AG04450 (cell line): ENCODE measurements at regions not wholly inside any gene's neighbourhood (a gene's known extent, or its start where the extent isn't known, plus 50 kb on each side); places are given as distances from the start of the nearest gene placed in this dataset.

Experiments used
- CTCF ChIA-PET: fragments of 300-600, 350-600 bp; formaldehyde crosslinking; extraction: SDS; loops from one replicate; lab custom pipeline; 2022; ENCODE audit warnings: antibody characterized with exemption, inconsistent platforms; lab: Charles Lee
- POLR2A ChIA-PET: fragments of 350-600 bp; formaldehyde crosslinking; extraction: SDS; loops from one replicate; lab custom pipeline; 2021; ENCODE audit warnings: antibody characterized with exemption, inconsistent platforms; lab: Yijun Ruan, JAX
- DNase-seq: peaks from one replicate; pipeline ENCODE4 v3.0.0-alpha.2; 2011; ENCODE audit warnings: low read depth, low spot score
- H3K27ac ChIP-seq: one replicate; pipeline ENCODE4 v1.5.1; 2012; ENCODE audit warnings: low read depth, low read length, control low read depth
- H3K27me3 ChIP-seq: one replicate; pipeline ENCODE4 v1.6.0; 2012; ENCODE audit warnings: low read length; ENCODE audit not compliant: control insufficient read depth, insufficient read depth
- H3K4me3 ChIP-seq: 2 replicates; pipeline ENCODE4 v1.5.1; 2011; ENCODE audit warnings: mild to moderate bottlenecking, low read depth, low read length, control low read depth
- H3K9me3 ChIP-seq: 2 replicates; pipeline ENCODE4 v1.5.1; 2012; ENCODE audit warnings: low read length; ENCODE audit not compliant: control insufficient read depth, insufficient read depth
- CTCF ChIP-seq: IDR thresholded peaks from 2 replicates; pipeline ENCODE4 v1.5.1; 2011; ENCODE audit warnings: low read depth, low read length, control low read depth, inconsistent platforms

- TF ChIP-seq CTCF = no peak
- Histone ChIP-seq H3K27me3 (no peaks in the 10 kb centered on the region), H3K4me3 (no peak overlapping the region), H3K9me3 (no peaks in the 10 kb centered on the region), H3K27ac (no peak overlapping the region)
- ChIA-PET POLR2A (no interaction called here), CTCF (interaction anchor here (0.7 kb wide), 1 partner anchor 70 kb away, joined by 5 read pairs; no protein-coding TSS in a partner anchor)
- DNase-seq = no peak
Observed at GRCh38 chr3:171535799-171536198, 75.6 kb upstream of the TNIK start.

- Histone ChIP-seq H3K27ac (no peak overlapping the region), H3K9me3 (no peaks in the 10 kb centered on the region), H3K27me3 (no peaks in the 10 kb centered on the region), H3K4me3 (no peak overlapping the region)
- CTCF ChIA-PET = no interaction called here
- TF ChIP-seq CTCF = no peak
- no peak for DNase-seq
- POLR2A ChIA-PET = no interaction called here
Observed at GRCh38 chr3:171535133-171535532, 74.9 kb upstream of the TNIK start.

- TF ChIP-seq CTCF = no peak
- H3K4me3 ChIP-seq = no peak overlapping the region
Observed at GRCh38 chr3:171533702-171534101, 73.5 kb upstream of the TNIK start.

GRCh38 chr3:171532294-171532693 is 72.1 kb upstream of the TNIK start:
- H3K27ac ChIP-seq = no peak overlapping the region
- no peak for DNase-seq
- H3K27me3 ChIP-seq = no peaks in the 10 kb centered on the region
- no peak overlapping the region for H3K4me3 ChIP-seq
- TF ChIP-seq CTCF = no peak
- ChIA-PET CTCF (no interaction called here), POLR2A (no interaction called here)
- no peaks in the 10 kb centered on the region for H3K9me3 ChIP-seq

More at GRCh38 chr3:171533702-171534101, 73.5 kb upstream of the TNIK start:
- H3K27me3 ChIP-seq = no peaks in the 10 kb centered on the region
- H3K27ac ChIP-seq = no peak overlapping the region
- H3K9me3 ChIP-seq = no peaks in the 10 kb centered on the region
- ChIA-PET CTCF (no interaction called here), POLR2A (no interaction called here)
- no peak for DNase-seq

- H3K27me3 ChIP-seq = no peaks in the 10 kb centered on the region
- H3K27ac ChIP-seq = no peak overlapping the region
- no peak for DNase-seq
- no peaks in the 10 kb centered on the region for H3K9me3 ChIP-seq
- ChIA-PET CTCF (no interaction called here), POLR2A (no interaction called here)
- no peak overlapping the region for H3K4me3 ChIP-seq
- TF ChIP-seq CTCF = no peak
Observed at GRCh38 chr3:171531716-171532115, 71.5 kb upstream of the TNIK start.
